GM12878 (cell line): ENCODE measurements at regions not wholly inside any gene's neighbourhood (a gene's known extent, or its start where the extent isn't known, plus 50 kb on each side); places are given as distances from the start of the nearest gene placed in this dataset.

Experiments
- ATAC-seq: fragments of 200-7000 bp; cut with Tn5 transposase; 3 replicates; pipeline ENCODE4 v1.9.1; 2020; ENCODE audit warnings: mild to moderate bottlenecking, moderate library complexity
- BruUV-seq: library from RNA; stranded (reverse); fragments of 400-500 nt; replicated peaks from 2 replicates; lab custom pipeline; 2021; lab: Mats Ljungman, UMichigan
- CTCF ChIA-PET: fragments of 300-600 bp; sonication (Branson Sonifier 250); formaldehyde crosslinking; extraction: SDS; loops from one replicate; lab custom pipeline; 2021; ENCODE audit warnings: inconsistent platforms; lab: Yijun Ruan, JAX
- POLR2A ChIA-PET: fragments of 350-600 bp; formaldehyde crosslinking; extraction: SDS; loops from one replicate; lab custom pipeline; 2021; ENCODE audit warnings: inconsistent platforms; lab: Charles Lee
- RAD21 ChIA-PET: fragments of 300-600 bp; sonication (Branson Sonifier 250); formaldehyde crosslinking; loops from one replicate; lab custom pipeline; 2023; ENCODE audit warnings: antibody characterized with exemption; ENCODE audit not compliant: unreplicated experiment; lab: Charles Lee
- SMC1A ChIA-PET: fragments of 300-600 bp; sonication (Branson Sonifier 250); formaldehyde crosslinking; loops from one replicate; lab custom pipeline; 2023; ENCODE audit not compliant: unreplicated experiment, uncharacterized antibody; lab: Charles Lee
- DNase-seq: peaks from one replicate; pipeline ENCODE4 v3.0.0-alpha.2; 2011; ENCODE audit warnings: low read depth, low spot score
- FAIRE-seq: peaks from 3 replicates; lab custom pipeline; 2011; peaks lifted over from hg19 to GRCh38; lab: Jason Lieb, UNC
- H2AFZ ChIP-seq: 2 replicates; pipeline ENCODE4 v1.6.0; 2011; ENCODE audit warnings: low read depth, low read length, control low read depth; ENCODE audit not compliant: control insufficient read depth
- H3K27ac ChIP-seq: 2 replicates; pipeline ENCODE4 v1.5.1; 2011; ENCODE audit warnings: control low read depth; ENCODE audit not compliant: control insufficient read depth, insufficient read depth
- H3K27me3 ChIP-seq, 2 experiments: replicated peaks in 1 of 2; 2 replicates each; pipeline versions ENCODE4 v1.6.0 to v1.6.1; 2011; ENCODE audit warnings: low read length in 1 of 2; ENCODE audit not compliant: control insufficient read depth in 2 of 2, insufficient read depth in 2 of 2
- H3K36me3 ChIP-seq, 2 experiments: 2 replicates each; pipeline ENCODE4 v1.5.1; 2011; ENCODE audit warnings: low read length in 1 of 2; ENCODE audit not compliant: control insufficient read depth in 2 of 2, insufficient read depth in 2 of 2
- H3K4me1 ChIP-seq: 2 replicates; pipeline ENCODE4 v1.6.1; 2011; ENCODE audit warnings: mild to moderate bottlenecking, low read length, moderate library complexity, mixed read lengths; ENCODE audit not compliant: control insufficient read depth, insufficient read depth
- H3K4me2 ChIP-seq: 2 replicates; pipeline ENCODE4 v1.6.0; 2011; ENCODE audit warnings: control low read depth; ENCODE audit not compliant: control insufficient read depth, insufficient read depth
- H3K4me3 ChIP-seq: fragments of 200-600 bp; sonication (generic); 2 replicates; pipeline ENCODE4 v1.5.1; 2016
- H3K79me2 ChIP-seq: 2 replicates; pipeline ENCODE4 v1.6.0; 2011; ENCODE audit warnings: low read length; ENCODE audit not compliant: control insufficient read depth, insufficient read depth
- H3K9ac ChIP-seq: 2 replicates; pipeline ENCODE4 v1.8.0; 2011; ENCODE audit warnings: low read length, control low read depth, mixed read lengths; ENCODE audit not compliant: control insufficient read depth, insufficient read depth
- H3K9me3 ChIP-seq: replicated peaks from 3 replicates; pipeline ENCODE4 v1.5.1; 2011; ENCODE audit warnings: mild to moderate bottlenecking, low read length; ENCODE audit not compliant: control insufficient read depth, insufficient read depth
- H4K20me1 ChIP-seq: 2 replicates; pipeline ENCODE4 v1.6.0; 2011; ENCODE audit not compliant: control insufficient read depth, insufficient read depth
- ATF7 ChIP-seq: fragments of 450-650 bp; IDR thresholded peaks from 2 replicates; pipeline ENCODE4 v1.6.1; 2016; ENCODE audit warnings: low read depth, mild to moderate bottlenecking
- CBX5 ChIP-seq: sonication (generic); IDR thresholded peaks from 2 replicates; pipeline ENCODE4 v1.6.1; 2016; ENCODE audit warnings: low read depth, moderate library complexity, mild to moderate bottlenecking, inconsistent platforms
- GABPA ChIP-seq: IDR thresholded peaks from 2 replicates; pipeline ENCODE4 v1.6.1; 2014; ENCODE audit warnings: antibody characterized with exemption, low read depth, mild to moderate bottlenecking, inconsistent platforms
- PAX5 ChIP-seq: IDR thresholded peaks from 2 replicates; pipeline ENCODE4 v1.6.1; 2011; ENCODE audit warnings: low read depth, low read length, borderline replicate concordance
- WGBS: methylation state at CpG from one replicate; pipeline ENCODE4 v1.1.6; 2016; ENCODE audit warnings: low lambda C conversion rate; ENCODE audit not compliant: insufficient replicate concordance, insufficient coverage; ENCODE audit errors: missing lambda C conversion rate; 5-methylcytosine and 5-hydroxymethylcytosine counted together
- in situ Hi-C: fragments of 300-500 bp; cut with MboI; formaldehyde crosslinking; loops from 9 replicates; pipeline ENCODE4 v1.14.3; 2018; ENCODE audit warnings: mixed read lengths
- intact Hi-C: fragments of 100-400 bp; cut with micrococcal nuclease; formaldehyde crosslinking; loops from one replicate; pipeline ENCODE4 v1.14.2; 2022; ENCODE audit not compliant: unreplicated experiment
- TF ChIP-seq, protein P1 (sequence below): IDR thresholded peaks from 2 replicates; pipeline ENCODE4 v1.6.1; 2011; ENCODE audit warnings: low read depth, low read length, improper control_type of control experiment, borderline replicate concordance
- TF ChIP-seq, protein P2 (sequence below): IDR thresholded peaks from 2 replicates; pipeline ENCODE4 v1.6.1; 2012; ENCODE audit warnings: low read depth, low read length, improper control_type of control experiment

DNA sequence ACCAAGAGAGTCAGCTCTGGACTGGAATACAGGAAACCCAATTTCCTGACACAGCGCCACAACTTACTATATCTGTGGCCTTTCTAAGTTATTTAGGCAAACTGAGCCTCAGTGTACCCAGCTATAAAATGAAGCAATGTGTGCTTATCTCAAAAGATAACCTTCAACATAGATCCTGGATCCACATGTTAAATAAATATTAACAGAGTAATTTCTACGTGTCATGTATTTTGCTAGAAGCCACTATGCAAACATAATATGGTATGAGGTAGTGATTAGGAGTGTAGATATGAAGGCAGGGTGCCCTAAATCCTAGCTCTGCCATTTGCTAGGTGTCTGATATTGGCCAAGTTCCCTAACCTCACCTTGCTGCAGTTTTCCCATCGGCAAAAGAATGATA is 527.0 kb downstream of the RAB28 start:
- no peaks in the 10 kb centered on the region for H3K36me3 ChIP-seq
- no peak overlapping the region for H2AFZ ChIP-seq
- ATAC-seq (no peak), DNase-seq (no peak), FAIRE-seq (no peak)
- ChIA-PET RAD21 (no interaction called here), CTCF (no interaction called here), SMC1A (interaction anchor here (1.5 kb wide), 1 partner anchor 8 kb away, joined by 3 read pairs; no protein-coding TSS in a partner anchor), POLR2A (no interaction called here)
- H3K4me2 ChIP-seq, result no peak overlapping the region
- H3K27me3 ChIP-seq, result no peaks in the 10 kb centered on the region
- H3K27ac ChIP-seq, result no peak overlapping the region
- H3K79me2 ChIP-seq, result no peaks in the 10 kb centered on the region
- H3K4me1 ChIP-seq, result no peaks in the 10 kb centered on the region
- WGBS, result 49% methylated on average over 3 of the region's 3 CpGs
- TF ChIP-seq GABPA (no peak), CBX5 (no peak), ATF7 (no peak)
- TF ChIP-seq, protein P1, sequence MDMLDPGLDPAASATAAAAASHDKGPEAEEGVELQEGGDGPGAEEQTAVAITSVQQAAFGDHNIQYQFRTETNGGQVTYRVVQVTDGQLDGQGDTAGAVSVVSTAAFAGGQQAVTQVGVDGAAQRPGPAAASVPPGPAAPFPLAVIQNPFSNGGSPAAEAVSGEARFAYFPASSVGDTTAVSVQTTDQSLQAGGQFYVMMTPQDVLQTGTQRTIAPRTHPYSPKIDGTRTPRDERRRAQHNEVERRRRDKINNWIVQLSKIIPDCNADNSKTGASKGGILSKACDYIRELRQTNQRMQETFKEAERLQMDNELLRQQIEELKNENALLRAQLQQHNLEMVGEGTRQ, result no peak
- no peaks in the 10 kb centered on the region for H4K20me1 ChIP-seq
- intact Hi-C loops, result no loop called here
- no peak overlapping the region for H3K9ac ChIP-seq
- in situ Hi-C loops, result no loop called here
- BruUV-seq, result no TSS peak
- H3K4me3 ChIP-seq, result no peak overlapping the region
- H3K9me3 ChIP-seq, result no peaks in the 10 kb centered on the region

DNA sequence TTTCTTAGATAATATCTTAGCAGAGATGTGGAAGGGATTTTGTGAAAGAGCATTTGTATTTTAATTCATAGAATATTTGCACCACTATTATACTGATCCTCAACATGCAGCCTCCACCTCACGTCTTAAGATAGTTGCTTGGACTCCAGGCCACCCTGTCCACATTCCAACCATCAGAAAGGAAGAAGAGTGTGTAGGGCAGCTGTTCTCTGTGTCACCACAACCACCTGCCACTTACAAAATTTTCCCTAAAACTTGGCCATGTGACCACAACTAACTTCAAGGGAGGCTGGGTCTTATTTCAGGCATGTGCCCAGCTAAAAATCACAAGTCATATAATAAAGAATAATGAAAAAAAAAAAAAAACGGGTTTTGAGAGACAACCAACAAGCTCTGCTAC is 528.1 kb downstream of the RAB28 start:
- FAIRE-seq (no peak), DNase-seq (no peak), ATAC-seq (no peak)
- no peak overlapping the region for H3K27ac ChIP-seq
- intact Hi-C loops, result no loop called here
- H3K4me1 ChIP-seq, result no peaks in the 10 kb centered on the region
- H3K4me3 ChIP-seq, result no peak overlapping the region
- no peaks in the 10 kb centered on the region for H4K20me1 ChIP-seq
- H3K9ac ChIP-seq, result no peak overlapping the region
- in situ Hi-C loops, result no loop called here
- ChIA-PET POLR2A (no interaction called here), SMC1A (interaction anchor here (1.5 kb wide), 1 partner anchor 9 kb away, joined by 3 read pairs; no protein-coding TSS in a partner anchor), RAD21 (no interaction called here), CTCF (no interaction called here)
- H3K9me3 ChIP-seq, result no peaks in the 10 kb centered on the region
- WGBS, result 0% methylated on average over 2 of the region's 2 CpGs
- no peaks in the 10 kb centered on the region for H3K36me3 ChIP-seq
- no peak overlapping the region for H2AFZ ChIP-seq
- no TSS peak for BruUV-seq
- no peaks in the 10 kb centered on the region for H3K79me2 ChIP-seq
- no peak overlapping the region for H3K4me2 ChIP-seq
- no peak for TF ChIP-seq PAX5
- TF ChIP-seq, protein P2, sequence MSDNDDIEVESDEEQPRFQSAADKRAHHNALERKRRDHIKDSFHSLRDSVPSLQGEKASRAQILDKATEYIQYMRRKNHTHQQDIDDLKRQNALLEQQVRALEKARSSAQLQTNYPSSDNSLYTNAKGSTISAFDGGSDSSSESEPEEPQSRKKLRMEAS, result no peak
- H3K27me3 ChIP-seq, result no peaks in the 10 kb centered on the region
